ENCODE measurements at regions not wholly inside any gene's neighbourhood (a gene's known extent, or its start where the extent isn't known, plus 50 kb on each side); places are given as distances from the start of the nearest gene placed in this dataset.
A peak's percentile ranks its signal among the peaks of the same experiment; 100 is the strongest.

DNA sequence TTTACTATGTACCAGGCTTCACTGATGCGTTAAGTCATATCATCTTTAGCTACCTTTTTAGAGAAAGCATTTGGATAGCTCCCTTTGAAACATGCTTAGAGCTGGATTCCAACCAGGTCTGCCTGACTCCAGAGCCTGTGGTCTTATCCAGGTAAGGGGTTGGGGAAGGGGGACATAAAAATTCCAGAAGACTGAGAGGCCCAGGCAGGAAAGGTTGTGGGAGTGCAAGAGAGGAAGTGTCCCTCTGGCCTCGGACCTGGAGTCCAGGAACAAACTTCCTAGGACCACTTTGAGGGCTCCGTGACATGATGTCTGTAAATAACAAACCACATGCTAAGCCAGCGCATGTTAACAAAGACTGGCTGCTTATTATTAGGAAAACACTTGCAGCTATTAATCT, 163.0 kb upstream of the KCNG1 start:
- Mint-ChIP-seq H3K36me3 (no peaks in the 10 kb centered on the region), H3K27ac (no peak overlapping the region), H3K9me3 (no peaks in the 10 kb centered on the region), H3K4me3 (no peak overlapping the region), H3K27me3 (ENCODE audit: insufficient read depth, low read depth) (peaks cover 12% of the 10 kb centered on the region), H3K4me1 (peaks cover 50% of the 10 kb centered on the region)
- H3K4me2 ChIP-seq, result no peak overlapping the region
- no peaks in the 10 kb centered on the region for H3K4me1 ChIP-seq
- H2AFZ ChIP-seq (replicated peaks), result no peak overlapping the region
- no peaks in the 10 kb centered on the region for H3K36me3 ChIP-seq
- TF ChIP-seq, protein P1, sequence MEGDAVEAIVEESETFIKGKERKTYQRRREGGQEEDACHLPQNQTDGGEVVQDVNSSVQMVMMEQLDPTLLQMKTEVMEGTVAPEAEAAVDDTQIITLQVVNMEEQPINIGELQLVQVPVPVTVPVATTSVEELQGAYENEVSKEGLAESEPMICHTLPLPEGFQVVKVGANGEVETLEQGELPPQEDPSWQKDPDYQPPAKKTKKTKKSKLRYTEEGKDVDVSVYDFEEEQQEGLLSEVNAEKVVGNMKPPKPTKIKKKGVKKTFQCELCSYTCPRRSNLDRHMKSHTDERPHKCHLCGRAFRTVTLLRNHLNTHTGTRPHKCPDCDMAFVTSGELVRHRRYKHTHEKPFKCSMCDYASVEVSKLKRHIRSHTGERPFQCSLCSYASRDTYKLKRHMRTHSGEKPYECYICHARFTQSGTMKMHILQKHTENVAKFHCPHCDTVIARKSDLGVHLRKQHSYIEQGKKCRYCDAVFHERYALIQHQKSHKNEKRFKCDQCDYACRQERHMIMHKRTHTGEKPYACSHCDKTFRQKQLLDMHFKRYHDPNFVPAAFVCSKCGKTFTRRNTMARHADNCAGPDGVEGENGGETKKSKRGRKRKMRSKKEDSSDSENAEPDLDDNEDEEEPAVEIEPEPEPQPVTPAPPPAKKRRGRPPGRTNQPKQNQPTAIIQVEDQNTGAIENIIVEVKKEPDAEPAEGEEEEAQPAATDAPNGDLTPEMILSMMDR (IDR thresholded peaks at IDR 0.05), result no peak
- TF ChIP-seq EZH2phosphoT487 (IDR thresholded peaks at IDR 0.05), result no peak
- TF ChIP-seq EZH2 (IDR thresholded peaks at IDR 0.05), result no peak
- H3K27me3 ChIP-seq, result no peaks in the 10 kb centered on the region
- H3K27ac ChIP-seq, result no peak overlapping the region
- H3F3A ChIP-seq (ENCODE audit: low read depth), result no peaks in the 10 kb centered on the region
- no peaks in the 10 kb centered on the region for H4K20me1 ChIP-seq (ENCODE audit: low read depth)
- H3K4me3 ChIP-seq, result no peak overlapping the region
- no peaks in the 10 kb centered on the region for H3K9me3 ChIP-seq (ENCODE audit: low read depth)
- H3K79me2 ChIP-seq (ENCODE audit: low read depth), result no peaks in the 10 kb centered on the region
- no peak overlapping the region for H3K9ac ChIP-seq
- no peak for DNase-seq (ENCODE audit: low spot score)

DNA sequence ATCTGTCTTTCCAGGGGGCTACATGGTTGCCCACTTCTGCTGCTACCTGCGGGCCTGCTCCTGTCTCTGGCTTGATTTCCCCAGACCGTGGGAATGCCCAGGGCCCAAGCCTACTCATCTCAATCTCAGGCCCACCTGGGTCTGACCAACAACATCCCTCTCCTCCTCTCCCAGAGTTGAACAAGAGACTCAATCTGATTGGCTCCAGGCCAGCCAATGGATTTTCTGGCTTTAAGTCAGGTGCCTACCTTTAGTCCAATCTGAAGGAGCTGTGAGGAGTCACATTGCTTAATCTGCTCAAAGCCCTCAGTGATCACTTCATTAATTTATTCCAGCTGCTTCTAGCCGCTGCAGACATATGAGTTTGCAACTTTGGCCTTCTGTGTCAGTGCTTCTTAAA, 162.4 kb upstream of the KCNG1 start:
- no peak overlapping the region for H3K4me3 ChIP-seq
- no peak for DNase-seq (ENCODE audit: low spot score)
- no peak overlapping the region for H3K4me2 ChIP-seq
- no peak overlapping the region for H3K9ac ChIP-seq
- no peak for TF ChIP-seq EZH2 (IDR thresholded peaks at IDR 0.05)
- TF ChIP-seq, protein P1 (IDR thresholded peaks at IDR 0.05), result no peak
- TF ChIP-seq EZH2phosphoT487 (IDR thresholded peaks at IDR 0.05), result no peak
- H3F3A ChIP-seq (ENCODE audit: low read depth), result no peaks in the 10 kb centered on the region
- Mint-ChIP-seq H3K4me3 (no peak overlapping the region), H3K27me3 (ENCODE audit: insufficient read depth, low read depth) (peaks cover 13% of the 10 kb centered on the region), H3K36me3 (no peaks in the 10 kb centered on the region), H3K4me1 (peaks cover 50% of the 10 kb centered on the region), H3K9me3 (no peaks in the 10 kb centered on the region), H3K27ac (no peak overlapping the region)
- H3K36me3 ChIP-seq, result no peaks in the 10 kb centered on the region
- H3K9me3 ChIP-seq (ENCODE audit: low read depth), result no peaks in the 10 kb centered on the region
- no peaks in the 10 kb centered on the region for H3K27me3 ChIP-seq
- H2AFZ ChIP-seq (replicated peaks), result no peak overlapping the region
- no peaks in the 10 kb centered on the region for H4K20me1 ChIP-seq (ENCODE audit: low read depth)
- no peak overlapping the region for H3K27ac ChIP-seq
- H3K79me2 ChIP-seq (ENCODE audit: low read depth), result no peaks in the 10 kb centered on the region
- H3K4me1 ChIP-seq, result no peaks in the 10 kb centered on the region

DNA sequence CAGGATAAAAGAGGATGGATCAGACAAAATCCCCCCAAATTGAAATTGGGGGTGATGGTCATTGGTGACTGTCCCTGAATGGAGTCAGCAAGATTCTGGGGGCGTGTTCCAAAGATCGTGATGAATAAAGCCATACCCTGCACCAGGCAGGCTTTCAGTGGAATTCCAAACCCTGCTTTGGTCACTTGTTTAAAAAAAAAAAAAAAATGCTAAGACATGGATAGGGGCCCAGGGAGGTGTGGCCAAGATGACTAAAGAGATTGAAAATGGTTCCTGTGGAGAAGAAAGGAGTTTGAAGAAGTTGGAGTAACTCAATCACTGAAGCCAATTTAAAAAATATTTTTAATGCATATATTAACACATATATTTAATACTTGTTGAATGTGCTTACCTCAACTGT, 161.4 kb upstream of the KCNG1 start:
- H3K4me1 Mint-ChIP-seq, result peaks cover 50% of the 10 kb centered on the region
- H3K9me3 Mint-ChIP-seq, result no peaks in the 10 kb centered on the region
- Histone ChIP-seq H2AFZ (replicated peaks) (no peak overlapping the region), H3K4me2 (no peak overlapping the region), H3F3A (ENCODE audit: low read depth) (no peaks in the 10 kb centered on the region), H3K36me3 (no peaks in the 10 kb centered on the region), H3K4me1 (no peaks in the 10 kb centered on the region), H3K27me3 (no peaks in the 10 kb centered on the region), H3K9me3 (ENCODE audit: low read depth) (no peaks in the 10 kb centered on the region), H4K20me1 (ENCODE audit: low read depth) (no peaks in the 10 kb centered on the region), H3K79me2 (ENCODE audit: low read depth) (no peaks in the 10 kb centered on the region), H3K27ac (no peak overlapping the region), H3K4me3 (no peak overlapping the region), H3K9ac (no peak overlapping the region)
- peak overlapping the region; percentile 58 for H3K4me3 Mint-ChIP-seq
- no peaks in the 10 kb centered on the region for H3K36me3 Mint-ChIP-seq
- peaks cover 13% of the 10 kb centered on the region for H3K27me3 Mint-ChIP-seq (ENCODE audit: insufficient read depth, low read depth)
- TF ChIP-seq EZH2phosphoT487 (IDR thresholded peaks at IDR 0.05) (no peak), EZH2 (IDR thresholded peaks at IDR 0.05) (no peak)
- TF ChIP-seq, protein P1 (IDR thresholded peaks at IDR 0.05), result no peak
- peak; percentile 16 for DNase-seq (ENCODE audit: low spot score)
- no peak overlapping the region for H3K27ac Mint-ChIP-seq
